HG02981 (cell line): ENCODE measurements at regions not wholly inside any gene's neighbourhood (a gene's known extent, or its start where the extent isn't known, plus 50 kb on each side); places are given as distances from the start of the nearest gene placed in this dataset.
"Not testable (repeated sequence)": the region's sequence is repeated elsewhere in the genome, so short reads cannot be mapped to it uniquely, and the experiment has no call there.

Experiments used
- ATAC-seq: cut with Tn5 transposase; IDR thresholded peaks from one replicate; pipeline ENCODE4 v1.9.1; 2021; ENCODE audit warnings: mild to moderate bottlenecking, moderate library complexity; ENCODE audit not compliant: unreplicated experiment

DNA sequence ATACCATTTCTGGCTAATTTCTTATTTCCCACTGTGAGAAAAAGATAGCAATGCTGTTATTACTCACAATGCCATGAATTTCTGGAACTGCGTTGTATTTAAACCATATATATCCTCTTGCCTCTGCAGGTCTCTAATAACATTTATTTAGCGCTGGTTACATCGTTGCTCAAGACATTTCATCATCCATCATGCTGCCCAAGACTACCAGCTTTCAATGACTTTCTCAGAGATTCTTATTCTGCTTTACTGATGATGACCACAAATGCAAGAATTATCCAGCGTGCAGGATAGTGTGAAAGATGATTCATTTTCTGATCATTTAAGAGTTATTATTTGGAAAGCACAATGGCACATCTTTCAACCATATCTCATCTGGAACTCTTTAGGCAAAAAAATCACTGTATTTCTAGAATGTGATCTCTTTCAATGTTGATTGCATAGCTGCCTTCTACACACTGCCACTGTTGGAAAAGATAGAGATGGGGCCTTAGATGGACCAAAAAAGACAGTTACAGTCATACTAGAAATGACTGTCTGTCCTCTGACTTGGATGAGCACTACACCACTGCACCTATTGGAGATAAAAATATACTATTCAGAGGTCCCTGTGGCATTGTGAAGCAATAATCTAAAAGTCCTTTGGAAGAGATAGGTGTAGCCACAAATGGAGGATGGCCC lies 716.1 kb downstream of the NSUN3 start:
- ATAC-seq: no peak

DNA sequence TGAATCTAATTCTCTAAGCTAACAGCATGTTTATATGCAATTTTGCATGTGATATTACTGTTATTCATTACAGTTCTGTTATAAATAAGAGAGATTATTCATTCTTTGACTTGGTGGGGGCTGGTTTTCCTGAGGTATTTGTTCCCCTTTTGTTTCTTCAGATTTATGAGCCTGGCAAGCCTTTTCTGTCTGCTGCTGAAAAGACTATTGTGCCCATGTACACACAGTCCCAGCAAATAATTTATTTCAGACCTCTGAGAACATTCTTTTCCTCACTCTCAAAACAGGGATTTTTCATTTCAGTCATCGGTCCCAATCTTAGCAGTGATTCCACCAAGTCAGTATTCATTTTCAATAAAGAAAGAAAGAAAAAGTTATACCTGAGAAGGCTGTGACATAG lies 716.8 kb downstream of the NSUN3 start:
- ATAC-seq: no peak

DNA sequence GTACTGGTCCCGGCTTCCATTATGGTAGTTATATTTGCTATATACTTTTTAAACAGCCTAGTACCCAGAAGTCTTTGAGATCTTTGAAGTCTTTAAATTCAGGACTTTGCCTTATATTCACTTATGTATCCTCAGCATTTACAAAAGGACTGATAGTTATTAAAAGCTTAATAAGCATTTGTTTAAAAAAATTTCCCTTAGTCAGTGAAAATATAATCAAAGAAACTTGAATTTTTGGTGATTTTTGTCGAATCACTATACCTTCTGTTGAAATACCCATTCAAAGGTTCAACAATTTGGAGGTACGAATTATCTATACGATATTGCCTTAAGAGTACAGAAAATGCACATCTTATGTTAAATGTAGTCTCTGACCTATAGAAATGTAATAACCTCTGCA lies 721.4 kb downstream of the NSUN3 start:
- no peak for ATAC-seq

DNA sequence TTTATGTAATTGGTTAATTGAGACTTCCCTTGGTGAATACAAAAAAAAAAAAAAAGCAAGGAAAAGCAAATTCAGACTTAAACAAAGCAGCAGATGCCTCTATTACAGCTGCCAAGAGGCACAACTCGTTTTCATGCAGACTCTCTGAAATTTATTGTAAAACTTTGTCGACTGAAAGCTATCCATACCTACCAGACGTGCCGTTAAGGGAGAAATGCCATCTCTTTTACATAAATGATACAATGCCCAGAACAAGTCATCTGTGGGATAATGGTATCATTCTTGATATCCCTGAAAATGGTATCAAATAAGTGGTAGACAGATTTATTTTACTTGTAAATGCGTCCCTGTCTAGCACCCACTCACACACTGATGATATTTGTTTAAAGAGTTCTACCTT lies 724.2 kb downstream of the NSUN3 start:
- no peak for ATAC-seq

DNA sequence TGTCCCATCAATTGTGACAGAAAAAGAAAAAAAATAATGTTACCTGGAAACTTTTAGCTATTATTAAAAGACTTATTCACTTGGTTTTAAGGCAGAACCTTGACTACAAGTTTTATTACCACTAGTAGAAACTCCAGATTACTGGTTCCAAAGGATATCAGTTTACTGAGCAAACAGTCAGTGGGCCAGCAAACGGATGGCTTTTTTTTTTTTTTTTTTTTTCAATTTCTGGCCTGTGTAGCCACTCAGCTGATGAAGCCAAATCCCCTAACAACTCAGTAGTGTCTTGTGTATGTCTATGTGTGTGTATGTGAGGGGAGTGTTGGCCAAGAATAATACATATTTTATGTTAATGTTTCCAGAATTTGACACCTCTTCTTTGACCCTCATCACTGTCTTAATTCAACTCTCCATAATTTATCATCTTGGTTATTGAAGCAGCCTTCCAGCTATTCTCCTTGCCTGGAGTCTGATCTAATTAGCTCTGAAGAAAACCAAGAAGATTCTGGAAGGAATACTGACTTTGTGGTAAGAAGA lies 724.9 kb downstream of the NSUN3 start:
- no peak for ATAC-seq

DNA sequence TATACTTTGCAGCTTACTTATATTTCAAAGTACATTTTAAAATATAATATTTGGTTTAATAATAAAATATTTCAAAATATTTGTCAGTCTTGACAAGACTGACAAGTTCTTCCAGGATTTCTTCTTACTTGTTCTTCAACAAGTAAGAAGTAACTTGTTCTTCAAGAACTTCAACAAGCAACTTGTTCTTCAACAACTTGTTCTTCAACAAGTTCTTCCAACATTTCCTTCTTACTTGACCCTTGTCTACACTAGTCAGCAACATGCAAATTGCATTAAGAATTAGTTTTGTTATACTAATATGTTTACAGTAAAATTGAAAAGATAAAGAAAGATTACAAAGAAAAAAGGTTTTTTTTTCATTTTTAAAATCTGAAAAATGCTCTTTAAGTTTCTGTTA lies 731.7 kb downstream of the NSUN3 start:
- no peak for ATAC-seq

DNA sequence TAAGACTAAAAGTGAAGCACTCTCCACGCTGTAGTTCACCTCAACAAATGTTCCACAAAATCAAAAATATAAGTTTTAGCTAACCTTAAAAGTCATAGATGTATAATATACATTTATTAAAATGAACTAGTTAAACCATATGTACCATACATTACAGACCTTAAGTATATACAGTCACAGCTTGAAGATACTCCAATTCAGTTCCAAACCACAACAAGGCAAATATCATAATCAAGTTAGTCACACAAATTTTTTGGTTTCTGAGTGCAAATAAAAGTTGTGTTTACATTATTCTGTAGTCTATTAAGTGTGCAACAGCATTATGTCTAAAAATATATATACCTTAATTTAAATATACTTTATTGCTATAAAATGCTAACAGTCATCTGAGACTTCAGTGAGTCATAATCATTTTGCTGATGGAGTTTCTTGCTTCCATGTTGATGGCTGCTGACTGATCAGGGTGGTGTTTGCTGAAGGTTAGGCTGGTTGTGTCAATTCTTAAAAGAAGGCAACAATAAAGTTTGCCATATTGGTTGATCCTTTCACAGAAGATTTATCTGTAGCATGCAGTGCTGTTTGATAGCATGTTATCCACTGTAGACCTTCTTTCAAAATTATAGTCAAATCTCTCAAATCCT lies 736.7 kb downstream of the NSUN3 start:
- no peak for ATAC-seq

DNA sequence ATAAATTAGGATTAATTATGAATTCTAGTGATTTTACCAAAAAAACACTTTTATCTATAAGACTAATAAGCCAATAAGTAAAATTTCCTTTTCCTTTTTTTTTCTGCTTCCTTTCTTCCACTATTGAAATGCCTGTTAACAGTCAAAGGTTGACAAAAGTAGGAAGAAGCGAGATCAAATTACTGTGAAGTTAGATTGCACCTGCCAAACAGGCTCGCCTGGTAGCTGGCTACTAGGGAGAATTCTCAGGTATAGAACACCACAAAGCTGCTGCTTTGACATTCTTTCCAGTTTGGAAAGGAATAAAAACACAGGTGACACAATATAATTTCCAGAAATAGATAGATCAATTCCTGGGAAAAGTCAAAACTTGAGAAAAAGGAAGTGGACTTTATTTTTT lies 749.0 kb downstream of the NSUN3 start:
- ATAC-seq: no peak

DNA sequence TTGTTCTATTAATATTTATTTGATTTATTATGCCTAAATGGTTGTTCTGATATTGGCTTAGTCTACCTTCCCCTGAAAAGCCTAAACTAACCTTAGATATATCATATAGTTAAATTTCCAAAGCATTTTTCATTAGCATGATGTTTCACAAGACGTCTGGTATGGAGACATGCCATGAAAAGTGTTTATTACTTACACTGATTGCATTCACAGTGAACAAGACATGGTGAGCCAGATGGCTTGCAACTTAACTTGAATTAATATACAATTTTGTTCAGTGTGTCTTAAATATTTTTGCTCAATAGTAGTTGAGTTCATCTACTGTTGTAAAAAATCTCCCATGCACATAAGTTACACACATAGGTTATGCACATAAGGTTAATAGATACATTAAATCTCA lies 758.4 kb downstream of the NSUN3 start:
- no peak for ATAC-seq

DNA sequence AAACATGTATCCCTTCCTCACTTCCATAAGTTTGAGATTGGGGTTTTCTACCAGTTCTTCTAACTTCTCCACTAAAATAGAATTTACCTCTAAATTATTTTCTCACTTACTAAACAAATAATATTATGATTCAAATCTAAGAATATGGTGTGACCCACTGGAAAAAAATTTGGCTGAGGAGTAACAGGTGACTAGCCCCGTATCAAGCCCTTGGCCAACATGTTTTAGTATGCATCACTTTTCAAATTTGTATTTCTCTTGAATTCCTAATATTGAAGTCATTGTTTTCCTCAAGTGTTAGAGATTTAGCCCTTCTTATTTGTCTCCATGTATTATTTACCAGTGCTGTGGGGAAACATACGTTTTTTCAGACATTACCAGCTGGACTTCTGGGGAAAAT lies 759.4 kb downstream of the NSUN3 start:
- ATAC-seq: no peak

DNA sequence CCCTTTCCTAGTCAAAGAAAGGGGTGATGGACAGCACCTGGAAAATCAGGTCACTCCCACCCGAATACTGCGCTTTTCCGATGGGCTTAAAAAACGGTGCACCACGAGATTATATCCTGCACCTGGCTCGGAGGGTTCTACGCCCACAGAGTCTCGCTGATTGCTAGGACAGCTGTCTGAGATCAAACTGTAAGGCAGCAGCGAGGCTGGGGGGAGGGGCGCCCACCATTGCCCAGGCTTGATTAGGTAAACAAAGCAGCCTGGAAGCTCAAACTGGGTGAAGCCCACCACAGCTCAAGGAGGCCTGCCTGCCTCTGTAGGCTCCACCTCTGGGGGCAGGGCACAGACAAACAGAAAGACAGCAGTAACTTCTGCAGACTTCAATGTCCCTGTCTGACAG lies 783.4 kb downstream of the NSUN3 start:
- not testable (repeated sequence) for ATAC-seq

DNA sequence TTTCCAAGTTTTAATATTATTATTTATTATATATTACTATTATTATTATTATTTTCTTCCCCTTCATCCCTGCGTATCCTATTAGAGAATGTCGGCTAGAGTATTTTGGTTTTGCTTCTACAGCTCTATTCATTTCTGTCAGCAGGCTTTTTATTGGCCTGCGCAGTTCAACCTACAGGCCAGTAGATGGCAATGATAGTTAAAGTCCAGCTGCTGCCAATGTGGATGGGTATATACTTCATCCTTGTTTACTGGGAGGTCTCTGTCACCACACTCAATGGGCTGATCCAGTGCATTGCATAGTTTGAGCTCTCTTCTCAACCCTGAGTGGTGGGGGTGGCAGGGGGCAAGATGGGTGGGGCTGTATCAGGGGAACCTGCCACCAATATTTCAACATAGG lies 799.8 kb downstream of the NSUN3 start:
- ATAC-seq: no peak

DNA sequence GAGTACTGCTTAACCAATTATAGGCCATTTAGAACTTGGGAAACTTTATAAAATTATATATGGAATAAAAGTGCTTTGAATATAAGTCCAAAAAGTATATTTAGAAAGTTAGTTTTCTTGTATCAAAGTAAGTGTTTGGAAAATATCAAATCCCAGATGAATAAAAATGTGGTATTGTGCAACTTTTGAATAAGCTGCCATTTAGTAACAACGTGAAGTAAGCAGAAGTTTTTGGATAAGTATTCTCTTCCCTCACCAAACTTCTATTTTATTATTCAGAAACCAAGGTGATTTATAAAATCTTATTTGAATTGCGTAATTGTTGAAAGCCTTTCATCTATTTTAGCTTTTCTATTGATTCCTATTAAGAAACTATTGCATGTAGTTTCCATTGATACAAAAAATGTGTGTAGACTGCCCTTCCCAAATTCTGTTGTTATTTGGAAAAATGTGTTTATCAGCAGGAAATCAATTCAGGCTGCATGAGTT lies 806.2 kb downstream of the NSUN3 start:
- no peak for ATAC-seq

DNA sequence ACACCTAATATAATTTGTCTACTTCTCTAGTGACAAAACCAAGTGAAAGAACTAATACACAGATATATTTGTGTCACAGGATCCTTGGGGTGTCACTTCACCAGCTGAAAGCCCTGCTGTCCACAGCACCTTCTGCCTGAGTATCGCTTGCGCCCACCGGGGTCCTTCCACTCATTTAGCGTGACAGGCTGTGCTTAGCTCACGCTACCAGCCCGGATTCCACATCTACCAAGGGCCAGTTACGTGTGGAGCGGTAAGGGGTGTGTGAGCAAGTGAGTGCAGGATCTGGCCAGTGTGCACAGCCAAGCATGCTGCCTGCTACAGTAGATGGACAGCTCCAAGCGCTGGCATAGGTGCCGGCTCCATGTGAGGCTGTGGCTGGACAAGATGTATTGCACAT lies 810.9 kb downstream of the NSUN3 start:
- ATAC-seq: no peak

DNA sequence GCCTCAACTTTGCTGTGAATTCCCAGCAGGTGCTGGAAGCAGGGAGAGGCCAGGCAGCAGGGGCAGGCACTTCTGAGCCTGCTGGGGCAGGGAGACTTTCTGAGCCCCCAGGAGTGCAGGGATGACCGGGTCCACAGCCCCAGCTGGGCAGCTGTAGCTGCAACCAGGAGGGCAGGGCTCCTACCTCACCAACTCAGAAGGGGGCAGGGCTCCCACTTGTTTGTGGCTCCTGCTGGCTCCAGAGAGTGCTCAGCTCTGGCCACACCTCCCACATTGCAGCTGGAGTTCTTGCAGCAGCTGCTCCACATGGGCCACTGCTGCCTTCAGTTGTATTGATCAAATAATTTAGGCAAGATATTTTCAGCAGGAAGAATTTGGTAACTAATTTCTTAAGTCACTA lies 812.3 kb downstream of the NSUN3 start:
- no peak for ATAC-seq

DNA sequence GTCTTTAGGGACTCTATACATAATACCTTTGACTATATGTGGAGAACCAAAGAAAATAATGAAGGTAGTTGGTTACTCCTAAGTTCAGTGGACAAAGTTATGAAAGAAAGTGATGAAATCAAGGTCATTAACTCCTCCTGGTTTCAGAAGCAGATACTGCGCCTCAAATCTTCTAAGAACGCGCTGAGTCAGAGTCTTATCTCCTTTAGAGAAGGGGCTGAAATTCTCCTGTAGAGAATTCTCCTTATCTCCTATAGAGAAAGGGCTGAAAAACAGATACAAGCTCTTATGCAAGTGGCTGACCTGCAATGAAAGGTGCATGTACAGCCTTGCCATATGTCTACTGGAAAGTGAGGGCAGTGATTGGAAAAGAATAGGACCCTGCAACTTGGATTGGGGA lies 824.2 kb downstream of the NSUN3 start:
- no peak for ATAC-seq

DNA sequence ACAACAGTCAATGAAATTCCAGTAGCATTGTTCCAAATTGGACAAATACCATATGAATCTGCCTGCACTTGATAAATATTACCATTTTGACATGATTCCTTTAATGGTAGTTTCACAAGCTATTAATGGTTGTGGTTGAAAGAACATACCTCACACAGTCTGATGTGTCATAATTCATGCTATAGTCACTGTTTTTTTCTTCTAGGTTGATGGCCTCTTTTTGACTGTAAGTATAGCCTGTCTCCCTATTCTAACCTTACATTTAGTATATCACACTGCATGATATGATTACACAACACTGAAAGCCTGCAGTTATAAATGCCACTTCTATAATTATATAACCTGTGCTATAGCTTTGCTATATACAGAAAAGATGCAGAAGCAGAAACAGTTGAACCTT lies 834.1 kb downstream of the NSUN3 start:
- ATAC-seq: no peak

DNA sequence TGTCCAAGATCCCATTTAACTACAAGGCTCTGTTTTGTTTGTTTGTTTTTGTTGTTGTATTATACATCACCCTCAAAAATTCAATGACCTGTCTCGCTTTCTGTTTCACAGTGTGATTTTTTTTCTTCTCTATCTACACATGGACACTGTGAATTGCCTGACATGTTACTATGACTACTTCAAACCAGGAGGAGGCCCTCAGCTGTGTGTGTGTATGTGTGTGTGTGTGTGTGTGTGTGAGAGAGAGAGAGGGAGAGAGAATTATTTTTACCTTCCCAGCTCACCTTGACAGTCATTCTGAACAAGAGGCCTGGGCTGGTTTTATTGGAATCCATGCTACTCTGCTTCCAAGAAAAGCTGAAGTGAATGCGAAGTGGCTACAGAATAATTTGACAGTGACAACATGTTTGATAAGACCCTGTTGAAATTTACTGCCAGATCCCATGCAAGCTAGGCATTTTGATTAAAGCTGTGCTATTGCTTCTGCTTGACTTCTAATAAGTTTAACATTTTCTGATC lies 841.4 kb downstream of the NSUN3 start:
- no peak for ATAC-seq

DNA sequence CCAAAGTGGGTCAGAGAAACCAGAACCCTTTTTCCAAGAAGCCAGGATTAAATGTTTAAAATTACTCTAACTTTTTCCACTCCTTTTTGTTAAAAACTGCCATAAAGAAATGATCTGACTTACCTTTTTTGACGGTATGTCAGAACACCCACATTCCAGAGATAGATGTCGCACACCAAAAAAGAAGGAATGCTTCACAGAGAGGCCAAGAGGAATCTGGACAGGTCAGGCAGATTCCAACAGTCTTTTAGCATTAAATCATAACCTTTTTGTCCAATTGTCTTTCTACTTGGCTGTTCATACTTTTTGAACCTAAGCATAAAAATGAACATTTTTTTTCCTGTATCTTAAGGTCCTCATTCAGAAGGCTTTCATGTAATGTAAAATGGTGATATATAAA lies 846.9 kb downstream of the NSUN3 start:
- no peak for ATAC-seq

DNA sequence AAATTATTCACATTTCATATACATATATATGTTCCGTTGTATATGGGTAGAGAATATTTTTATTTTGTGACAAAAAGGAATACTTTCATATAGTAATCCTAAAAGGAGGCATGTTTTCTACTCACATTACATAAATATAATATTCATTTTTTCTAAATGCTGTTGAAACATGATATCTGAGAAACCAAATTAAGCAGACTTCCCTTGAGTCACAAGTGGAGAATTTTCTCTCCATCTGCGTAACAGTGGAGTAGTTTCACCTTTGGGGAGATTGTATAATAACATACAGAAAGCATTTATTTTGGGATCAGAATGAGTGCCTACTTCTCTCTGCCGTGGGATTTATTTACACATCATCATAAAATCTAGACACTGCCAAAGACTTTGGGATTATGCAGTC lies 849.8 kb downstream of the NSUN3 start:
- ATAC-seq: no peak

DNA sequence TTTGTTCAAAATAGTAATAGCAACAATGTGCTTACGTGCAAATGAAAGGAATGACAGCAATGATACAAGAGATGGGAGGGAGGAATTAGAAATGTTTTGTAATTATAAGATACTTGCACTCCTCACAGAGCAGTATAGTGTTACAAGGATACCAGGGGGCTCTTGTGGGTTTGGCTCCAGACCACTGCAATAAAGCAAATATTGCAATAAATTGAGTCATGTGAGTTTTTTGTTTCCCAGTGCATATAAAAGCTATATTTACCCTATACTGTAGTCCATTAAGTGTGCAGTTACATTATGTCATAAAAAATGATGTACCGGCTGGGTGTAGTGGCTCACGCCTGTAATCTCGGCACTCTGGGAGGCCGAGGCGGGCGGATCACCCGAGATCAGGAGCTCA lies 864.3 kb downstream of the NSUN3 start:
- ATAC-seq: no peak

DNA sequence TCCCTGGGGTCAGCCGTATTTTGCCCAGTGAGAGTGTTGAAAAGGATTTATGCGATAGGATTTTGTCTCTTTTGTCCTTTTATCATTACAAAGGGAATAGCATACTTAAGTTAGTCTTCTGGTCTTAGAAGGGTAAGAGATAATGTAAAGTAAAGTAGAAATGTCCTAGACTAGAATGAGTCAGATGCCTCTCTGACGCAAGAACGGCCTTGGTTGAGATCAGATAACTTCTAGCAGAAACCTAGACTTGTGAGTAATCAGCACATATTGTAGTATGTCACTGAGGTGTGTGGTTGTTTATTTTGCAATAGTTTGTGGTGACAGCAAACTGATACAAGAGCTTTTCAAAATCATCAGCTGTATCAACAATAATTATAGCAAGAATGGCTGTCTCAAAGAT lies 866.1 kb downstream of the NSUN3 start:
- ATAC-seq: no peak
